ENCODE measurements at regions not wholly inside any gene's neighbourhood (a gene's known extent, or its start where the extent isn't known, plus 50 kb on each side); places are given as distances from the start of the nearest gene placed in this dataset.

GRCh38 chr5:74402553-74402952 is 238.0 kb downstream of the ENC1 start:
- TF ChIP-seq CTCF (IDR thresholded peaks at IDR 0.05 in 2 of 3, conservative IDR thresholded peaks at IDR 0.05 in 1 of 3; ENCODE audit: control insufficient read depth in 2 of 3, extremely low read depth in 1 of 3, insufficient read depth in 1 of 3, low read depth in 3 of 3, low read length in 3 of 3) = no peak
- TF ChIP-seq TAF1 (IDR thresholded peaks at IDR 0.05; ENCODE audit: borderline replicate concordance, low read depth, low read length) = no peak
- TF ChIP-seq KAT2A (conservative IDR thresholded peaks at IDR 0.05; ENCODE audit: control insufficient read depth, low read depth, low read length) = no peak
- no peak for TF ChIP-seq POLR2A (IDR thresholded peaks at IDR 0.05; ENCODE audit: low read depth, low read length)
- no peak for TF ChIP-seq EP300 (IDR thresholded peaks at IDR 0.05; ENCODE audit: borderline replicate concordance in 1 of 2, control insufficient read depth in 1 of 2, low read depth in 2 of 2, low read length in 2 of 2)
- no peak for TF ChIP-seq ZNF274 (IDR thresholded peaks at IDR 0.05; ENCODE audit: insufficient read depth, insufficient read length)
- no peak for TF ChIP-seq RAD21 (IDR thresholded peaks at IDR 0.05; ENCODE audit: insufficient read depth, low read depth, low read length)
- no peak for TF ChIP-seq MLLT1 (IDR thresholded peaks at IDR 0.05)
- no peak for TF ChIP-seq NKRF (conservative IDR thresholded peaks at IDR 0.05)
